ENCODE measurements at regions not wholly inside any gene's neighbourhood (a gene's known extent, or its start where the extent isn't known, plus 50 kb on each side); places are given as distances from the start of the nearest gene placed in this dataset.

GRCh38 chr22:48366056-48366455 is 1461.6 kb downstream of the BRD1 start:
- no peak for TF ChIP-seq CTCF (IDR thresholded peaks at IDR 0.05)
- TF ChIP-seq POLR2A (IDR thresholded peaks at IDR 0.05): no peak

Data from esophagus squamous epithelium (tissue), 4 donors.